Heart left ventricle (tissue), 16 donors: ENCODE measurements at regions not wholly inside any gene's neighbourhood (a gene's known extent, or its start where the extent isn't known, plus 50 kb on each side); places are given as distances from the start of the nearest gene placed in this dataset.

Experiments used
- ATAC-seq, 4 donors: fragments of 200-7000 bp; cut with Tn5 transposase; one replicate each; pipeline ENCODE4 v1.9.1; 2020 to 2022; ENCODE audit warnings: moderate library complexity in 4 of 4, mild to moderate bottlenecking in 3 of 4, moderate number of reproducible peaks in 1 of 4
- DNase-seq, 5 donors: peaks; one replicate each; pipeline ENCODE4 v3.0.0-alpha.2; 2020
- H3K27ac ChIP-seq, 12 donors: fragments of 200-600 bp; sonication (generic) in 4 of 12; one replicate each; pipeline versions ENCODE4 v1.5.0 to v1.8.0; 2016 to 2022; ENCODE audit warnings: mild to moderate bottlenecking in 2 of 12
- H3K27me3 ChIP-seq, 9 donors: fragments of 200-600 bp; sonication (generic) in 2 of 9; one replicate each; pipeline versions ENCODE4 v1.5.1 to v1.8.0; 2016 to 2022; ENCODE audit warnings: mild to moderate bottlenecking in 3 of 9
- H3K36me3 ChIP-seq, 9 donors: fragments of 200-600 bp; sonication (generic) in 2 of 9; one replicate each; pipeline versions ENCODE4 v1.5.0 to v1.8.0; 2018 to 2022; ENCODE audit warnings: mild to moderate bottlenecking in 2 of 9
- H3K4me1 ChIP-seq, 12 donors: fragments of 200-600 bp; sonication (generic) in 4 of 12; one replicate each; pipeline versions ENCODE4 v1.5.0 to v1.8.0; 2016 to 2022; ENCODE audit warnings: mild to moderate bottlenecking in 3 of 12
- H3K4me3 ChIP-seq, 12 donors: fragments of 200-600 bp; sonication (generic) in 4 of 12; one replicate each; pipeline versions ENCODE4 v1.5.0 to v1.8.0; 2017 to 2022; ENCODE audit warnings: mild to moderate bottlenecking in 9 of 12, moderate library complexity in 4 of 12
- H3K9me3 ChIP-seq, 12 donors: fragments of 200-600 bp; sonication (generic) in 4 of 12; one replicate each; pipeline versions ENCODE4 v1.5.0 to v1.8.0; 2016 to 2022; ENCODE audit warnings: mild to moderate bottlenecking in 1 of 12
- POLR2A ChIP-seq, 2 donors: fragments of 450-650 bp; IDR thresholded peaks; one replicate each; pipeline ENCODE4 v1.6.1; 2017; ENCODE audit warnings: antibody characterized with exemption in 2 of 2, mild to moderate bottlenecking in 2 of 2, moderate library complexity in 2 of 2
- WGBS, 4 donors: extraction: QIAGEN DNeasy Blood & Tissue Kit in 2 of 4; methylation state at CpG; one replicate each; pipeline versions ENCODE4 v1.1.5 to v1.1.7; 2013 to 2018; 5-methylcytosine and 5-hydroxymethylcytosine counted together
- intact Hi-C, 10 donors: fragments of 100-400 bp; cut with DNase I; formaldehyde crosslinking; loops; one replicate each; pipeline versions ENCODE4 v1.11.1 to v1.14.2; 2022
- TF ChIP-seq, protein P1 (sequence below), 12 donors: fragments of 200-600 bp; sonication (generic) in 4 of 12; IDR thresholded peaks; one replicate each; pipeline versions ENCODE4 v1.5.0 to v1.8.0; 2018 to 2022; ENCODE audit warnings: antibody characterized with exemption in 12 of 12, mild to moderate bottlenecking in 5 of 12
- donor health status: ischemic (EF 13 %, LVEDD 7.1; RV severe dilation, severe dysfunction).
- donor health status: healthy with polysubstance abuse.
- donor health status: DM: no; HTN: yes; CAD: no.
- donor health status: DM: no; HTN: no; CAD: no.
- donor health status: ischemic (EF 25% LVEDD 6.9; RV normal size, moderate dysfunction).
- donor health status: ischemic (EF 25% LVEDD 5.7; RV mildly dilated, moderate dysfunction).
- donor health status: healthy.
- donor health status: DM: yes; HTN: yes; CAD: no.
- donor health status: ischemic (EF 35%, LVEDD 5.7; RV mildly dilated, moderate dysfunction).
- donor health status: nonischemic (EF 11% LVEDD 7.7; RV severe dilation, severe dysfunction).
- donor health status: DM: yes; HTN: yes; CAD: no.
- donor health status: PGD.
- donor health status: ischemic (EF 29% LVEDD 5.4; RV normal size, mild dysfunction).
- donor health status: nonischemic (EF 23%, LVEDD 6.1; RV moderate dilation, normal function).

DNA sequence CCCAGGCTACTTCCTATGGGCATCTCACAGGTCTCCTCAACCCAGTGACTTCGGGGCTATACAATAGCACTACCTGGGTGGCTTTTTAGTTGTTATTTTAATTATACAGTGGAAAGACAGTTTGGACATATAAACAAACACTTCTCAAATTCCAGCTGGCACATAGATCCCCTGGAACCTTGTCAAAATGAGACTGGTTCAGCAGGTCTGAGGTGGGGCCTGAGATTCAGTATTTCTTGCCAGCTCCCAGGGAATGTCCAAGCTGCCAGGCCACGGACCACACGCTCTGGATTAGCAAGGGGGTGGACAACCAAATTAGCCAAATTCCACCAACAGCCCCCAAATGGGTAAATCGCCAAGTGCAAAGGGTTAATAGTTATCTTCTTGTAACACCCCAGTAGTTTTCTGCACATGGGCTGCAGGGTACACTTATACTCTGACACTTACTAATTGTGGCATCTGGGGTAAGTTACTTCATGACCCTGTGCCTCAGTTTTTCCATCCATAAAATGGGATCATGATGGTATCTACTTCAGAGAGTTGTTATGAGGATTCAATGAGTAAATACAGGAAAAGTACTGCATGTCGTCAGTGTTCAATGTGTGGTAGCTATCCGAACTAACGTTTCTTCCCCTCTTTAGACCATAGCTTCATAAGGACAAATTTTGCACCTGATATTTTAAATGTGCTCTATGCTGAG, 789.4 kb upstream of the TBX3 start:
- Histone ChIP-seq H3K4me3 (no peak overlapping the region), H3K27ac (no peak overlapping the region), H3K27me3 (peaks cover 0 to 2% (median 0%) of the 10 kb centered on the region in 9 donors), H3K4me1 (no peaks in the 10 kb centered on the region), H3K36me3 (no peaks in the 10 kb centered on the region), H3K9me3 (no peaks in the 10 kb centered on the region)
- TF ChIP-seq, protein P1, sequence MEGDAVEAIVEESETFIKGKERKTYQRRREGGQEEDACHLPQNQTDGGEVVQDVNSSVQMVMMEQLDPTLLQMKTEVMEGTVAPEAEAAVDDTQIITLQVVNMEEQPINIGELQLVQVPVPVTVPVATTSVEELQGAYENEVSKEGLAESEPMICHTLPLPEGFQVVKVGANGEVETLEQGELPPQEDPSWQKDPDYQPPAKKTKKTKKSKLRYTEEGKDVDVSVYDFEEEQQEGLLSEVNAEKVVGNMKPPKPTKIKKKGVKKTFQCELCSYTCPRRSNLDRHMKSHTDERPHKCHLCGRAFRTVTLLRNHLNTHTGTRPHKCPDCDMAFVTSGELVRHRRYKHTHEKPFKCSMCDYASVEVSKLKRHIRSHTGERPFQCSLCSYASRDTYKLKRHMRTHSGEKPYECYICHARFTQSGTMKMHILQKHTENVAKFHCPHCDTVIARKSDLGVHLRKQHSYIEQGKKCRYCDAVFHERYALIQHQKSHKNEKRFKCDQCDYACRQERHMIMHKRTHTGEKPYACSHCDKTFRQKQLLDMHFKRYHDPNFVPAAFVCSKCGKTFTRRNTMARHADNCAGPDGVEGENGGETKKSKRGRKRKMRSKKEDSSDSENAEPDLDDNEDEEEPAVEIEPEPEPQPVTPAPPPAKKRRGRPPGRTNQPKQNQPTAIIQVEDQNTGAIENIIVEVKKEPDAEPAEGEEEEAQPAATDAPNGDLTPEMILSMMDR (IDR thresholded peaks at IDR 0.05) = no peak
- no peak for TF ChIP-seq POLR2A (IDR thresholded peaks at IDR 0.05)
- intact Hi-C loops = no loop called here
- ATAC-seq (no peak), DNase-seq (no peak)
- 83 to 90% (median 86%) methylated on average over 7 of the region's 7 CpGs for WGBS, 4 donors

DNA sequence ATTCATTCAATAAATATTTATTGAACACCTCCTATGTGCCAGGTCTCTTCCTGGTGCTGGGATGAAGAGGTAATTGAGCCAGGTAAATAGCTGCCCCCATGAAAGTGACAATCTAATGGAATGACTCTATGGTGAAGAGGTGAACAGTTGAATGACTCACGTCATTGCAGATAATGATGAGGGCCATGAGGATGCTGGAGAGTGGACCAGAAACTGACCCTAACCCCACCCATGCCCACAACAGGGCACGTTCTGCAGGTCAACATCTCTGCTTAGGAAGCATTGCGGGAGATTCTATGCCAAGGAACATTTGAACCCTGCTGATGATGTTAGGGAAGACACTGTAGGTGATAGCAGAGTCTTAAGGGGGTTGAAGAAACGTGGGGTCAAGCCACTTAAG, 788.9 kb upstream of the TBX3 start:
- 82 to 89% (median 84%) methylated on average over 4 of the region's 4 CpGs for WGBS, 4 donors
- no peak for ATAC-seq
- no peaks in the 10 kb centered on the region for H3K4me1 ChIP-seq

DNA sequence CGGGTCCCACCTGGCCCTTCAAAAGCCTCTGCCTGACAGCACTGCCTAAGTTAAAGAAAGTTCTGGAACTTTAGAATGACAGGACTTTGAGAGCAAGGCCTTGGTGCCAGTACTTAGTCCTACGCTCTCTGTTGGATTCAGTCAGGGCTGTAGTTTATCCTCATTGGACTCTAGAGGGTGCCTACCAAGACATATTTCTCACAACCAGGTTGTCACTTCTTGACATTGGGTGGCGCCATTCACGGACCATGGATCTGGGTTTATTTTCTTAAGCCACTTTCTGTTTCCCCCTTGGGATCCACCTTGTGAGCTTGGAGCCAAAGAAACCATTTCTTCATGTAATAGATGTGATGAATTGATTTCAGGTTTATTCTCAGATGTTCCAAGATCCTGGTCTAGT, 787.0 kb upstream of the TBX3 start:
- Histone ChIP-seq H3K27me3 (peaks cover 0 to 2% (median 0%) of the 10 kb centered on the region in 9 donors), H3K36me3 (no peaks in the 10 kb centered on the region), H3K27ac (no peak overlapping the region), H3K4me1 (no peaks in the 10 kb centered on the region), H3K4me3 (no peak overlapping the region), H3K9me3 (no peaks in the 10 kb centered on the region)
- DNase-seq = no peak
- ATAC-seq = no peak
- WGBS, 4 donors = 79 to 87% (median 85%) methylated on average over 4 of the region's 4 CpGs
- intact Hi-C loops = no loop called here
- TF ChIP-seq, protein P1 (IDR thresholded peaks at IDR 0.05) = no peak
- no peak for TF ChIP-seq POLR2A (IDR thresholded peaks at IDR 0.05)

More for the DNA sequence above, 788.9 kb upstream of the TBX3 start:
- no peak for TF ChIP-seq POLR2A (IDR thresholded peaks at IDR 0.05)
- TF ChIP-seq, protein P1 (IDR thresholded peaks at IDR 0.05) = no peak
- Histone ChIP-seq H3K27ac (no peak overlapping the region), H3K9me3 (no peaks in the 10 kb centered on the region), H3K27me3 (peaks cover 0 to 2% (median 0%) of the 10 kb centered on the region in 9 donors), H3K4me3 (no peak overlapping the region), H3K36me3 (no peaks in the 10 kb centered on the region)
- DNase-seq = no peak
- intact Hi-C loops = no loop called here

DNA sequence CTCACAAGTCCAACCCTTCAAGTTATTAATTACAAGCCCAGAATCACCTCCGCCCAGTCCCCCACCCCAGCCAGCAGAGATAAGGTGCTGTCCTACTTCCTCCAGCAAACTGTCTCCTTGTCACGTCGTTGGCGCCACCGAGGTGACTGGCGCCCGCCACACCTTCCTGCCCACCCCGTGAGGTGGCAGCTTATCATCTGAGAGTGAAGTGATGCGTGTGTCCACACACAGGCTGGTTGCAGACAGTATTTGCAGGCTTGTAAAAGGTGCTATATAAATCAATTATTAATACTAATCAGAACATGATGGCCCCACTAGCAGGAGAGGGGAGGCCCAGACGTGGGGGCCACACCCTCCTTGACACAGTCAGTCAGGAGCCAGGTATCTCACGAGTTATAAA, 786.6 kb upstream of the TBX3 start:
- no peak overlapping the region for H3K4me3 ChIP-seq
- 70 to 85% (median 75%) methylated on average over 11 of the region's 11 CpGs for WGBS, 4 donors
- TF ChIP-seq POLR2A (IDR thresholded peaks at IDR 0.05) = no peak
- TF ChIP-seq, protein P1 (IDR thresholded peaks at IDR 0.05) = no peak
- H3K27ac ChIP-seq = no peak overlapping the region
- no peaks in the 10 kb centered on the region for H3K4me1 ChIP-seq
- intact Hi-C loops = no loop called here
- H3K9me3 ChIP-seq = no peaks in the 10 kb centered on the region
- no peak for DNase-seq
- no peak for ATAC-seq
- H3K36me3 ChIP-seq = no peaks in the 10 kb centered on the region
- no peaks in the 10 kb centered on the region for H3K27me3 ChIP-seq
